GM21737 (cell line): ENCODE measurements at regions not wholly inside any gene's neighbourhood (a gene's known extent, or its start where the extent isn't known, plus 50 kb on each side); places are given as distances from the start of the nearest gene placed in this dataset.
"Not testable (repeated sequence)": the region's sequence is repeated elsewhere in the genome, so short reads cannot be mapped to it uniquely, and the experiment has no call there.

Experiments
- ATAC-seq: cut with Tn5 transposase; IDR thresholded peaks from one replicate; pipeline ENCODE4 v1.9.1; 2021; ENCODE audit warnings: mild to moderate bottlenecking, moderate library complexity; ENCODE audit not compliant: unreplicated experiment

DNA sequence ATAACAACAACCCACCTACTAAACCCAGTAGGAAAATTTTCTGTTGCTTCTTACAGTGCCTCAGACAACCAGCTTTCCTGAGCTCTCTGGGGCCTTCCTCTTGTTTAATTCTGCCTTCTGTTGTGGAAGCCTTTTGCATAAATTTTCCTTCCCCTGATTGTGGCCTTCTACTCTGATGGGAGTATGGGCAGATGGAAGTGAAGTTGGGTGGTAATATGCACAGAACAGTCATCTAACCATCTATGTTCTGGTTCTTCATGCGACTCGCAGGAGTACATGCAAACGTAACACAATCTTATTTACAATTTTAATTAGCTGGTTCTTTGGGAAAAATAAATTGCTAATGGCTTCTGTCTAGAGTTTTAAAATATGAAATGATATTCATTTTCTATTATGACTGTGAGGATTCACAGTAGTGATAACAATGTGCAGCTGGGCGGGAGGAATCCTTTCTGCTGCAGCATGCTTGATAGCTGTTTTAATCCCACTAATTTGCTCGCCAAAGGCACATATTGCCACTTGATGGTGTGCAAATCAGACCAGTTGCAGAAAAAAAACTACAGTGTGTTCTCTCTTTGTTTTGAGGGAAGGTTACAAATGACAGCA lies 311.5 kb upstream of the ROPN1 start:
- ATAC-seq, result no peak

DNA sequence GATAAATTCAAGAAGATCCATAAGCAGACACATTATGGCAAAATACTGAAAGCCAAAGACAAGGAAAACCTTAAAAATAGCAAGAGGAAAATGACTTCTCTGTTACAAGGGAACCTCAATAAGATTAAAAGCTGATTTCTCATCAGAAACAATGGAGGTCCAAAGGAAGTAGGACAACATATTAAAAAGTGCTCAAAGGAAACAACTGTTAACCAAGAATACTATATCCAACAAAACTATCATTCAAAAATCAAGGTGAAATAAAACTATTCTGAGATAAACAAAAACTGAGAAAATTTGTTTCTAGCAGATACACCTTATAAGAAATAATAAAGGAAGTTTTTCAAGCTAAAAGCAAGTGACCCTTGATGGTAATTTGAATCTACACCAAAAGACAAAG lies 314.7 kb upstream of the ROPN1 start:
- ATAC-seq, result no peak

DNA sequence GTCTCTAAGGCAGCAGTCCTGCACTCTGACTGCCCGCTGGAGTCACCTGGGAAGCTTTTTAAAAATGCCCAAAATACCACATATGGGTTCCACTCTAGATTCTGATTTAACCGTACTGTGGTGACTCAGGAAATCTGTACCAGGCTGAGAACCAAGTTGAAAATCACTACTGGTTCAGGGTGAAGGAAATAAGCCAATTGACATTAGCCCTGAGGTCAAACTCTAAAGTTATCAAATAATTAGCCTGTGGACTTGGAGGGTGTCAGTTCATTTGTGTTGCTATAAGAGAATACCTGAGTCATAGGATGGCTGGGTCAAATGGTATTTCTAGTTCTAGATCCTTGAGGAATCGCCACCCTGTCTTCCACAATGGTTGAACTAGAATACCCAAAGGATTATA lies 321.7 kb upstream of the ROPN1 start:
- no peak for ATAC-seq

DNA sequence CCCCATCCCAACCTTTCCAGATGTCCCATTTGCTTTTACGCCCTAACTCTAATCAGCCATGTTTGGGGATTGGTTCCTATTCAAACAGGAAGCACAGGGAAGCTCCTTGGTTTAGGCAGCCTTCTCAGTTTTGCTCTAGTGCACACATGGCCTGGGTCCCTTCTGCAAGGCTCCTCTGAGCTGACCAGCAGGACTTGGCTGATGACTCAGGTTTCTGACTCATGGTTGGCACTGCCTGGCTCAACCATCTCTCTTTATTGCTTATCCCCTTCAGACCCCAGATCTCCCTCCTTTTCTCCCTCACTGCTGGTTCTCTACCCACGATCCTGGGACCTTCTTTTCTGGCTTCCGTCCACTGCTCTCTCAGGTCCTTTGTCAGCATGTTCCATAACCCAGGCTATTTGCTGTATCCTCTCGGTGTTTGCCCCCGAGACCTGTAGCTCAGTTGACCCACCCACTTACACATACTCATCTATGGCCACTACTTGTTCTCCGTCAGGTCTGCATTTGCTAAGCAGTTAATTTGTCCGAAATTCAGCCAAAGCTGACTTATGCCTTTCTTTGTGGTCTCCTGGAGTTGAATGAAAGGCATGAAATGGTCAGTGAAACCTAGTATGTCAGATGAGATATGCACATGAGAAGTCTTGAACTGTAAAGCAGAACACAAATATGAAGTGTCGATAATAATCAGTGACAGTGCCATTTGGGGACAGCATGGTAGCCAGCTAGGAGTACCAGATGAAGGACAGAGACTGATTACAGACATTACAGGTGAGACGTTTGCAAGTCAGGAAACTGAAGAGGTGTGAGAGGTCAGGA lies 323.5 kb upstream of the ROPN1 start:
- ATAC-seq, result no peak

DNA sequence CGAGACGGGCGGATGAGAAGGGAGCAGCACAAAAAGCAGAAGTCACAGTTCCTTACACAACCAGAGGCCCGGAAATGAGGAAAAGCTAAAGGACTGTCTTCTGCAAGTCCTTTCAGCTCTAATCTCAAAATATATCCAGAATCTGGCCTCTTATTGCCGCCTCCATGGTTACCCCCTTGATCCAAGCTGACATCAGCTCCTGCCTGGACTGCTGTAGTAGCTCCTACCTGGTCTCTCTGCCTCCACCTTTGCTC lies 324.0 kb upstream of the ROPN1 start:
- no peak for ATAC-seq

DNA sequence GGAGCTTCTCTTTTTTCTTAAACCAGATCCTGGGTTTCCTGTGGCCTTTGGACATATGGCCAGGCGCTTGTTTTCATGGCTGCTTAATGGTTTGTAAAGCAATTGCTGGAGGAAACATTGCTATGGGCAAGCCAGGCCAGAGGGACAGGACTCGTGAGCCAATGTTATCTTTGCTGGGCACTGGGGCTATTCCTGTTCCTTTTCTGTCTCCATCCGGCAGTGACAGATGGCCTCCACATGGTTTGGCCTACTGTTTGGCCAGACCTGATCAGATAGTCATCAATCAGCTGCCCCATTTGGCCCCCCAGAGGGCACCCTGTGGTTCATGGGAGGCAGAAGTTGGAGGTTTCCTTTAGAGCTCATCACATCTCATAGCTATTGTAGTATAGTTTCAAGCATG lies 326.1 kb upstream of the ROPN1 start:
- ATAC-seq, result no peak

DNA sequence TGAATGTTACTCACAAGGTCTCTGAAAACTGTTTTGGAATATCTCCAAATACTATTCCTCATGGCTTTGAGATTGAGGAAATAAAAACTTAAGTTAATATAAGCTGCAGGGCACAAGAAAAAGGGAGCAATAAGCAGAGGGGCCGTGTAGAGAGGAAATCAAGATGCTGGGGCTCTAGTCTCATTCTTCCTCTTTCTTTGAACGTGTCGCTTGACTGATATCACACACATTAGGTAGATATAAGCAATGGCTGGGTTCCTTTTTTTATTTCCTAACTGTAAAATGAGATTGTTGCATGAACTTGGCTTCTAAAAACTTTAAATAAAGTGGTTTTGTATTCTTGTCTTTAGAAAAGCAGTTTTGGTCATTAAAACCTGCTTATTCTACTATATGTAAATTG lies 326.7 kb upstream of the ROPN1 start:
- no peak for ATAC-seq

DNA sequence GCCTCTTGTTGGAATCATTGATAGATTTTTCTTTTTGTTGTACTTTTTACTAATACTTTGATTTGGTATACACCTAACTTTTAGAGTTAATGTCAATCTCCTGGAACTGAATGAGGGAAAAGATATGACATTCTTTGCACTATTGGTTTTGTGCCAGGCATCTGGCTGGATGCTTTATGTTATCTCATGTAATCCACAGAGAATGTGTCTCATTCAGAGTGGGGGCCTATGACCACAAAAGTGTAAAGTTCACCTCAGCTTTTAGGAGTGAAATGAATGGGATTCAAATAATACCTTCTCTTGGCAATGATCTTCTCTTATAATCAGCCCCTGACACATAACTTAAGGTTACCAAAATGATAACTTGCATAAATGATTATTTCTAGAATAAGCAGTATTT lies 329.1 kb upstream of the ROPN1 start:
- no peak for ATAC-seq

DNA sequence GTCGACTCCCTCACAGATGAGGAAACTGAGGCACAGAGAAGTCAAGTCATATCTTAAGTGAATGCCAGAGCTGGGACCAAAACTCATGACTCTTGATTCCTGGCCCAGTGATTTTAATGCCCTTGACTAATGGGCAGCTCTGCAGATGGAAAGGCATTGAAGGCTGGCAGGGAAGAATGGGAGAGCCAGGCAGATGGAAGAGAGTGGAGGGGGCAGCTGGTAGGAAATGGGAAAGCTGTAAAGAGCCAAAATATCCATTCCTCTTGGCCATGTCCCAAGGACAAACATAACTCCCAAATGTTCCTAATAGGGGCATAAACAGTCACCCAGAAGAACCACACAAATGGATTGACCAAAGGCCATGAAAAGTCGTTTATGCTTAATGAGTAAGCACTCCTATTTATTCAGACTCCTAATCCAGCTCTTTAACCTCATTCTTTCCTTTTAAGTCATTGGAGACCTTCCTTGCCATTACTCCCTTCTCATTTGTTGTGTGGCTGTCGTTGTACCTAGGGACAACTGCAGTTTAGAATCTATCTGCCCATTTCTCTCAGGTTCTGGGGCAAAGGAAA lies 330.5 kb upstream of the ROPN1 start:
- ATAC-seq, result no peak

DNA sequence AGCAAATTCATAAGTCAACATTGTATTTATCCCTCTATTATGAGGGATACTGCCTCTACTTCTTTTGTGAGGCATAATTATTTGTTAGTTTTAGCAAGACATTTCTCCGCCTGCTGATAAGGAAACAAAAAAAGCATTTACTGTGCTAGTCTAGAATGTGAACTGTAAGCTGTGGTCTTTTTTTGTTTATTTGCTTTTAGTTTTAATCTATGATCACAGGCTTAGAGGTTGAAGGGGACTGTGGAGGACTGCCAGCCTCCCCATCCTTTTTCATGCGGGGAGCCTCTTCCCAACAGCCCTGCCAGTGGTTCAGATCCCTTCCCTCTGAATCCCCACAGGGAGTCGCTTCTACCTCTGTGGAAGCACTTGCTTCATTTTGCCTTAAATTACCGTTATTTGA lies 331.0 kb upstream of the ROPN1 start:
- no peak for ATAC-seq

DNA sequence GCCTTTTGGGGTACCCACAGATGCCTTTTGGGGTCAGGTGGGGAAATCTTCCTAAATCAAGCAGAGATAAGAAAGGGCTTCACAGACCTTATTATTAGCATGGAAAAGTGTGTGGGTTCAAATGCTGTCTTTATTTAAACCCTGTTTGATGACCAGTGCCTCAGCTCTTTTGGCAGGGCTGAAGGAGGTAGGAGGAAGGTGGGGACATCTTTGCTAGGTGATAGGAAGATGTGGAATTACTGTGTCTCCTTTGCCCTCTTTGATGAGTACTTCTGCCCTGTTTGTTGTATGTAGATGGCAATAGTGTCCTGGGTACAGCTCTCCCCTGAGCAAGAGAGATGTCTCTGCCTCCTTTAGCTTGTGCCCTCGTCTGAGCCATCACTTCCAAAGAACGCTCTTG lies 333.3 kb upstream of the ROPN1 start:
- ATAC-seq, result no peak

DNA sequence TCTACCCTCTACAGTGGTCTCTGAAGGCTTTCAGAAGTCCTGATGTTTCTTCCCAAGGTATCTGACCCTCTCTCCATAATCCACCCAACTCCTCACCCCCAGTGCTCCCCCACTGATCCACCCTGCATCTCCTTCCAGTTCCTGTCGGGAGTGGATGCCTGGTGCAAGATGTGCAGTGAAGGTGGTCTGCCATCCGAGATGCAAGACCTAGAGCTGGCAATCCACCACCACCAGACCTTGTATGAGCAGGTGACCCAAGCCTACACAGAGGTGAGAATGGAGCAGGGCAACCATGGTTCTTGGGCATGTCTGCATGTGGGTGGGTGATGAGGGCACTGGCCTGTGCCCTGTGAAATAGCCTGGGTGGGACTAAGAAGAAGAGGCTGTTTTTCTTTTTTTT lies 337.8 kb upstream of the ROPN1 start:
- ATAC-seq, result no peak

DNA sequence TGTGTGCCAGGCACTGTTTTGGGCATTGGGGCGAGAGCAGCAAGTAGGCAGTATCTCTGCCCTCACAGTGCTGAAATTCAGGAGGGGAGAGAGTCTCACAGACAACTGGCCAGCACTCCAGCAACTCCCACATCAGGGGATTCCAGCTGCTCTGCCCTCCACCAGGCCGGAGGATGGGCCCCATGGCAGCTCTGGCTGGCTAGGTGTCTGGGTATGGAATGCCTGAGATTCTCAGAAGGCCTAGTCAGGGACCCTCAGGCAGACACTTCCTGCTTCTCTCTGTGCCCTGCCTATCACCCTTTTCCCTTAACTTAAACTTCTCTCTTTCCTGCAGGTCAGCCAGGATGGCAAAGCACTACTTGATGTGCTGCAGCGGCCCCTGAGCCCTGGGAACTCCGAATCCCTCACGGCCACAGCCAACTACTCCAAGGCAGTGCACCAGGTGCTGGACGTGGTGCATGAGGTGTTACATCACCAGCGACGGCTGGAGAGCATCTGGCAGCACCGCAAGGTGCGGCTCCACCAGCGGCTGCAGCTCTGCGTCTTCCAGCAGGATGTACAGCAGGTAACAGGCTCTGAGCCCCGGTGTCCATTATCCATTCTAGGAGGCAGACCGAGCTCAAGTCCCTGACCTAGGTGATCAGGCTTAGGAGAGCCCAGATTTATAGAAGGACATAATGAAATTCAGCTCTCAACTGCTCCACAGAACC lies 342.2 kb upstream of the ROPN1 start:
- ATAC-seq, result no peak

DNA sequence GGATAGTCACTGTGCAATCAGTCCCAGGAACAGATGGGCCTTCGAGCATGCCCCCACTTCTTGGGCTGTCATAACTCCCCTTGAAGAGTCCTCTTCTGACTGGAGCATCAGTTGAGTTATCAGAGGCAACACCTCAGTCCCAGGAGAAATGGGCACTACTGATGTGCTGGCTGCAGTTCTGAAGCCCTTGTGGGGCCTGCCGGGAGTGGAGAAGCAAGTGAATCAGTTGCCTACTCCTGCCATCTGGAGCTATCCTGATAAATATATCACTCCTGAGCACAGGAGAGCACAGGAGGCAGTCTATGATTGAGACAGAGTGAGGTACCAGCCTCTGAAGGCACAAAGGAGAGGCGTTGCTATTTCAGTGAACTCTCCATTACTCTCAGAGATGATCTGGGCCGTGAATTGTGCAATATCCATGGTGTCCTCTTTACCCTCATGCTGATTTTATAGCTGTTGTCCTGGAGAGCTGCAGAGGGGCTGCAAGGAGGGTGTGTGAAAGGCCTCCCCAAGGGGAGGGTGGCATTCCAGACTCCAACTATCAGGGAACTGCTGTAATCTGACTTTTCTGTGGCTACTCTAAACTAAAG lies 344.2 kb upstream of the ROPN1 start:
- ATAC-seq, result no peak

DNA sequence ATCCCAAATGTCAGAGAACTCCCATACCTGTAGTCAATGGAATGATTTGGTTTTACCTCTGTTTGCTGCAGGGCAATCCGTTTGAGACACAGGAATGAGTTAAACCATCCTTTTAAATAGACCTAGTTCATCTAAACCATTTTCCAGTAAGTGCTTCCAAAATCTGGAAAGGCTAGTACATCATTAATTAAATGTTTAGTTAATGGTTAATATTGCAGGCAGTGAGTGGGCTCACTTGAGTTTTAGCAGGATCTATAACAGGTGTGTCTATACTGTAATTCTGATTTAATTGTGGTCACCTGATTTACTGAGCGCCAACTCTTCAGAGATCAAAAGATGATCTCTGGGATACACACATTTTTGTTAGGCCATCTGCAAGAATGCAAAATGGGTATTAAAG lies 353.9 kb upstream of the ROPN1 start:
- ATAC-seq, result no peak

DNA sequence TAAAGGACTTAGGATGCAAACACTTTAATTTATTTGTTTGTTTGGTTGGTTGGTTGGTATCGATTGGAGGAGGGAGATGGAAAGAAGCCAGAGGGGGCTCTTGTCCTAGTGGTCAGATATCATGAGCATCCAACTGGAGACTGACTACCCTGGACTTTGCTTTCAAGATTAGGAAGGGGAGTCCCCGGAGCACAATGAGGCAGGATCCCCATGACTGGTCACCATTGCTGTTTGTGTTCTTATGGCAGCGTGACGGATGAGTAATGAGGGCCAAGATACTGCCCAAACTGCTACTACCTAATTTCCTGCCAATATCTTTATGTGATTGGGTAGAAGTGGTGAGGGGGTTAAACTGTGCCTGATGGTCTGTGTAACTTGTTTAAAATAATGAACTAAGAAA lies 354.6 kb upstream of the ROPN1 start:
- ATAC-seq, result no peak

DNA sequence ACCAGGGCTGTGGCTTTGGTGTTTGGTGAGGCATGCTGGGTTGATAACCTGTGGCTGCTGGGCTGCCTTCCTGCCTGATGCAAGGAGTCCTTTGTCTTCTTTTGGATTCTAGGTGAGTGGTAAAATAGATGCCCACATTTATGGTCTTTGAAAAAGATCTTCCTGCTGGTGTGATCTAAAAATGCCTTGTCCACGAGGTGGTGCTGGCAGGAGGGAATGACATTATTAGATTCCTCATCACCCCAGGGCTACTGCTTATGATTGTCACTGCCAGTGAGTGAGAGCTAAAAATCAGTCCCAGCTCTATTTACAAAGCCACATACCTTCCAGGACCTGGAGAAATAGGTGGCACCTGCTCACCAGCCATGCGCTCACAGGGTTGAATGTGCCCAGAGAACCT lies 355.5 kb upstream of the ROPN1 start:
- no peak for ATAC-seq

DNA sequence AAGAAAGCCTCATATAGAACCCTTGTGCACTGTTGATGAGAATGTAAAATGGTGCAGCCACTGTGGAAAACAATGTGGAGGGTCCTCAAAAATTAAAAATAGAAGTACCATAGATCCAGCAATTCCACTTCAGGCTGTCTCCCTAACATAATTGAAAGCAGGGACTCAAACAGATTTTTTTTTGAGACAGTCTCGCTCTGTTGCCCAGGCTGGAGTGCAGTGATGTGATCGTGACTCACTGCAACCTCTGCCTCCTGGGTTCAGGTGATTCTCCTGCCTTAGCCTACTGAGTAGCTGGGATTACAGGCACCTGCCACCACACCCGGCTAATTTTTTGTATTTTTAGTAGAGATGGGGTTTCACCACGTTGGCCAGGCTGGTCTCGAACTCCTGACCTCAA lies 356.6 kb upstream of the ROPN1 start:
- not testable (repeated sequence) for ATAC-seq

DNA sequence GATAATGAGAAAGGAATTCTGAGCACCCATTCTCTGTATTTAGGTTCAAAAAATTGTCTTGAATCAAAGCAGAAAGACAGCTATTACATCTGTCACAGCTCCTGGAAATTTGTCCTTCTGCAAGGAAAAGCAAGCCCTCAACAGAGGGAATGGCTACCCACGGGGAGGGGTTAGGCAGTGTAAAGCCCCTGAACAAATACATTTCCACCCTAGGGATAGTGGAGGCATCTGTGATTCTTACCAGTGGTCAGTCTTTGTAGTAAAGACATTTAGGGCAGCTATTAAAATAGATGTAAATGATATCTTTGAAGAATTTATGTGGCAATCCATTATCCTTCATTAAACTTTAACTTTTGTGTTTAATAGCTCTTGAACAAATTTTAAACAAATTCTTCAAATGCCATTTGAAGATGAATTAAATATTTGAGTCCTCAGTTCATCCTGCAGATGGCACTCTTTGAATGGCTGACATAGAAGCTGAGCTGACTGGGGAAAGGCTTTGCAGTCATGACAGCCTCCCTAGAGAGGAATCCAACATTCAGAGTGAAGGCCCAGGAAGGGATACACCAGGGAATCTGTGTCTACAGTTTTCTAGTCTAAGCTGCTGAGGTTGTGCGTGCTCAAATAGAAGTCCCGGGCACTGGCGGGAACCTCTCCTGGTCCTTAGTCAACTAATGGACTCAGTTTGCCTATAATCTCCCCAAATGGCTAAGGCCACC lies 359.7 kb upstream of the ROPN1 start:
- no peak for ATAC-seq

DNA sequence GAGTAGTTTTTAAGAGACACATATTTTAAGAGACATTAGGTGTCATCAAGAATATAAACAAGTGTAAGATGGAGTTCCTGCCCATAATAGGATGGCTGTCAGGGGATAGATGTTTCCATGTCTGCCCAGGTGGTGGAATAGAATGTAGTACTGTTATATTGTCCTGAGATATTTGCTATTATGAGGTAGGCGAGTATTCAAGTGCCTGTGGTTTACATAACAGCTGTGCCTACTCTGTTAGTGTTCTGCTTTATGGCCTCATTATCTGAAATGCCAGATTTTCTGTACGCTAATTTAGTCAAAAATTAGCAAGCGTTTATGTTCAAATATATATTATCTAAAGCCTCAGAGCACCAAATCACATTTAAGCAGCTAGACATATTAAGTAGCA lies 360.2 kb upstream of the ROPN1 start:
- no peak for ATAC-seq

DNA sequence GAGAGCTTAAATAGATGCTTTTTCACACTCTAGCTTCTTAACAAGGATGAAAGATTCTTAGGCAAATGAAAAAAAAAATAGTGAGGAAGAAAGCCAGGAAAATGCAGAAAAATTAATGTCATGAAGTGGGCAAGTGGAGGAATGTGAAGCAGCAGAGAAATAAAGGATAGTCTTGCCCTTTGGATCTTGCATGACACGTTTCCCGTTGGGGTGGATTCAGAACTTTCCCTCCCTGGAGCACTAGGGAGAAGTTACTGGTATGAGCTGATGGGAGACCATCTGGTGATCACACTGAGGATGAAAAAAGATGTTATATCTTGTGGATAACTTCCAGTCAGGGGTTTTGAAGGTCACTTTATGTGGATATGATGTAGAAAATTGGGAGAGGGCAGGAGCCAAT lies 361.8 kb upstream of the ROPN1 start:
- ATAC-seq, result no peak
